ENCODE measurements at regions not wholly inside any gene's neighbourhood (a gene's known extent, or its start where the extent isn't known, plus 50 kb on each side); places are given as distances from the start of the nearest gene placed in this dataset.

- DNase-seq (peak in 2 of 3 donors; percentile 10 to 16), ATAC-seq (ENCODE audit: insufficient read depth, low FRiP score) (no peak)
- TF ChIP-seq CTCF (IDR thresholded peaks at IDR 0.05; ENCODE audit: control extremely low read depth, extremely low read depth), result no peak
- 90 to 92% methylated on average over 1 of the region's 1 CpG for WGBS, 2 donors
- Histone ChIP-seq H3K9me3 (ENCODE audit: control insufficient read depth in 4 of 4, insufficient read depth in 3 of 4, low read length in 3 of 4) (no peaks in the 10 kb centered on the region), H3K4me3 (no peak overlapping the region), H3K27ac (ENCODE audit: low read depth in 1 of 2, low read length in 1 of 2) (no peak overlapping the region), H3K4me1 (ENCODE audit: control insufficient read depth in 5 of 5, insufficient read depth in 5 of 5, low read length in 5 of 5) (peaks cover 0 to 11% (median 4%) of the 10 kb centered on the region in 5 donors), H3K27me3 (ENCODE audit: control insufficient read depth in 3 of 3, insufficient read depth in 3 of 3, low read length in 2 of 3) (no peaks in the 10 kb centered on the region), H3K36me3 (ENCODE audit: control insufficient read depth in 4 of 4, insufficient read depth in 4 of 4, low read length in 4 of 4) (no peaks in the 10 kb centered on the region), H3K9ac (ENCODE audit: insufficient read depth in 1 of 2, low read length in 2 of 2) (no peak overlapping the region)
Observed at GRCh38 chr17:55563363-55563762, 52.1 kb upstream of the SMIM36 start.

- DNase-seq, result no peak
- Histone ChIP-seq H3K36me3 (ENCODE audit: control insufficient read depth in 4 of 4, insufficient read depth in 4 of 4, low read length in 4 of 4) (no peaks in the 10 kb centered on the region), H3K27me3 (ENCODE audit: control insufficient read depth in 3 of 3, insufficient read depth in 3 of 3, low read length in 2 of 3) (no peaks in the 10 kb centered on the region), H3K9me3 (ENCODE audit: control insufficient read depth in 4 of 4, insufficient read depth in 3 of 4, low read length in 3 of 4) (no peaks in the 10 kb centered on the region), H3K4me3 (no peak overlapping the region), H3K9ac (ENCODE audit: insufficient read depth in 1 of 2, low read length in 2 of 2) (no peak overlapping the region), H3K4me1 (ENCODE audit: control insufficient read depth in 5 of 5, insufficient read depth in 5 of 5, low read length in 5 of 5) (peaks cover 0 to under 1% (median 0%) of the 10 kb centered on the region in 5 donors), H3K27ac (ENCODE audit: low read depth in 1 of 2, low read length in 1 of 2) (no peak overlapping the region)
- WGBS, 2 donors, result 80 to 90% methylated on average over 4 of the region's 4 CpGs
- TF ChIP-seq CTCF (IDR thresholded peaks at IDR 0.05; ENCODE audit: control extremely low read depth, extremely low read depth), result no peak
- no peak for ATAC-seq (ENCODE audit: insufficient read depth, low FRiP score)
Observed at GRCh38 chr17:55561973-55562495, 50.8 kb upstream of the SMIM36 start.

- no peak for TF ChIP-seq CTCF (IDR thresholded peaks at IDR 0.05; ENCODE audit: control extremely low read depth, extremely low read depth)
- ATAC-seq (ENCODE audit: insufficient read depth, low FRiP score) (no peak), DNase-seq (no peak)
- H3K27me3 ChIP-seq (ENCODE audit: control insufficient read depth in 3 of 3, insufficient read depth in 3 of 3, low read length in 2 of 3), result no peaks in the 10 kb centered on the region
- no peaks in the 10 kb centered on the region for H3K9me3 ChIP-seq (ENCODE audit: control insufficient read depth in 4 of 4, insufficient read depth in 3 of 4, low read length in 3 of 4)
- no peak overlapping the region for H3K4me3 ChIP-seq
- H3K27ac ChIP-seq (ENCODE audit: low read depth in 1 of 2, low read length in 1 of 2), result no peak overlapping the region
- H3K36me3 ChIP-seq (ENCODE audit: control insufficient read depth in 4 of 4, insufficient read depth in 4 of 4, low read length in 4 of 4), result no peaks in the 10 kb centered on the region
- H3K4me1 ChIP-seq (ENCODE audit: control insufficient read depth in 5 of 5, insufficient read depth in 5 of 5, low read length in 5 of 5), result no peaks in the 10 kb centered on the region
- WGBS, 2 donors, result 91 to 97% methylated on average over 26 of the region's 26 CpGs
- no peak overlapping the region for H3K9ac ChIP-seq (ENCODE audit: insufficient read depth in 1 of 2, low read length in 2 of 2)
Observed at GRCh38 chr17:55561316-55561972, 50.2 kb upstream of the SMIM36 start.
